HEK293 (cell line): ENCODE measurements at regions not wholly inside any gene's neighbourhood (a gene's known extent, or its start where the extent isn't known, plus 50 kb on each side); places are given as distances from the start of the nearest gene placed in this dataset.
"Not testable (repeated sequence)": the region's sequence is repeated elsewhere in the genome, so short reads cannot be mapped to it uniquely, and the experiment has no call there.

ENCODE experiments used
- CTCF ChIA-PET: fragments of 350-600 bp; formaldehyde crosslinking; extraction: SDS; loops from one replicate; lab custom pipeline; 2021; ENCODE audit warnings: antibody characterized with exemption; lab: Yijun Ruan, JAX
- POLR2A ChIA-PET: fragments of 300-600 bp; formaldehyde crosslinking; extraction: SDS; loops from one replicate; lab custom pipeline; 2020; ENCODE audit warnings: antibody characterized with exemption, inconsistent platforms; lab: Yijun Ruan, JAX
- H3K27ac ChIP-seq: fragments of 200-500 bp; sonication (Bioruptor generic); 2 replicates; pipeline ENCODE4 v1.5.1; 2014; ENCODE audit warnings: low read depth, low read length, control low read depth, inconsistent platforms; ENCODE audit errors: extremely low read depth
- H3K36me3 ChIP-seq, 2 experiments: fragments of 200-500 bp in 1 of 2; sonication (Bioruptor generic) in 1 of 2; 1 replicate in 1 of 2; 2 replicates in 1 of 2; pipeline ENCODE4 v1.5.1; 2014 to 2017; ENCODE audit warnings: inconsistent platforms in 2 of 2, low read length in 2 of 2; ENCODE audit not compliant: control insufficient read depth in 2 of 2, insufficient read depth in 1 of 2
- H3K4me1 ChIP-seq: fragments of 200-500 bp; sonication (Bioruptor generic); 2 replicates; pipeline ENCODE4 v1.5.1; 2014; ENCODE audit warnings: mild to moderate bottlenecking, low read length, inconsistent platforms; ENCODE audit not compliant: control insufficient read depth, insufficient read depth
- H3K4me3 ChIP-seq: 2 replicates; pipeline ENCODE4 v1.5.1; 2011; ENCODE audit warnings: low read depth, mild to moderate bottlenecking, control low read depth, low read length, moderate library complexity
- H3K9me3 ChIP-seq: fragments of 200-500 bp; sonication (Bioruptor generic); 2 replicates; pipeline ENCODE4 v1.5.1; 2014; ENCODE audit warnings: low read depth, low read length, inconsistent platforms; ENCODE audit not compliant: control insufficient read depth, insufficient read depth
- HIC1 ChIP-seq: fragments of 450-650 bp; formaldehyde crosslinking; IDR thresholded peaks from 2 replicates; pipeline ENCODE4 v1.5.1; 2016; ENCODE audit warnings: missing biosample characterization, missing genetic modification characterization
- IKZF3 ChIP-seq: fragments of 450-650 bp; IDR thresholded peaks from 2 replicates; pipeline ENCODE4 v1.5.0; 2018; ENCODE audit warnings: missing biosample characterization, mild to moderate bottlenecking, missing genetic modification characterization, moderate library complexity
- KLF10 ChIP-seq: fragments of 450-650 bp; IDR thresholded peaks from 2 replicates; pipeline ENCODE4 v1.5.1; 2018; ENCODE audit warnings: missing biosample characterization, mild to moderate bottlenecking, missing genetic modification characterization
- KLF16 ChIP-seq: fragments of 450-650 bp; formaldehyde crosslinking; IDR thresholded peaks from 2 replicates; pipeline ENCODE4 v1.5.1; 2017; ENCODE audit warnings: missing biosample characterization, missing genetic modification characterization
- KLF7 ChIP-seq: fragments of 450-650 bp; formaldehyde crosslinking; IDR thresholded peaks from 2 replicates; pipeline ENCODE4 v1.5.1; 2016; ENCODE audit warnings: missing biosample characterization, missing genetic modification characterization, borderline replicate concordance
- OVOL3 ChIP-seq: fragments of 450-650 bp; formaldehyde crosslinking; IDR thresholded peaks from 2 replicates; pipeline ENCODE4 v1.5.1; 2016; ENCODE audit warnings: missing biosample characterization, missing genetic modification characterization
- SETDB1 ChIP-seq: IDR thresholded peaks from one replicate; pipeline ENCODE4 v1.6.1; 2017; ENCODE audit warnings: mild to moderate bottlenecking, low read length, moderate library complexity, mixed read lengths; ENCODE audit not compliant: insufficient read length
- SP2 ChIP-seq: fragments of 450-650 bp; formaldehyde crosslinking; IDR thresholded peaks from 2 replicates; pipeline ENCODE4 v1.5.1; 2016; ENCODE audit warnings: missing biosample characterization, missing genetic modification characterization
- ZFP3 ChIP-seq: fragments of 450-650 bp; formaldehyde crosslinking; IDR thresholded peaks from 2 replicates; pipeline ENCODE4 v1.5.1; 2016; ENCODE audit warnings: low read depth, missing biosample characterization, missing genetic modification characterization
- ZNF133 ChIP-seq: fragments of 450-650 bp; formaldehyde crosslinking; IDR thresholded peaks from 2 replicates; pipeline ENCODE4 v1.5.1; 2016; ENCODE audit warnings: missing biosample characterization, missing genetic modification characterization
- ZNF211 ChIP-seq: fragments of 450-650 bp; formaldehyde crosslinking; IDR thresholded peaks from 2 replicates; pipeline ENCODE4 v1.5.1; 2016; ENCODE audit warnings: low read depth, missing biosample characterization, missing genetic modification characterization
- ZNF24 ChIP-seq: fragments of 450-650 bp; formaldehyde crosslinking; IDR thresholded peaks from 2 replicates; pipeline ENCODE4 v1.5.1; 2016; ENCODE audit warnings: missing biosample characterization, missing genetic modification characterization
- ZNF292 ChIP-seq: fragments of 450-650 bp; formaldehyde crosslinking; IDR thresholded peaks from 2 replicates; pipeline ENCODE4 v1.5.1; 2016; ENCODE audit warnings: low read depth, missing biosample characterization, missing genetic modification characterization, borderline replicate concordance
- ZNF426 ChIP-seq: fragments of 450-650 bp; formaldehyde crosslinking; IDR thresholded peaks from 2 replicates; pipeline ENCODE4 v1.5.1; 2017; ENCODE audit warnings: missing biosample characterization, missing genetic modification characterization, mild to moderate bottlenecking, inconsistent platforms, moderate library complexity
- ZNF510 ChIP-seq: fragments of 450-650 bp; formaldehyde crosslinking; IDR thresholded peaks from 2 replicates; pipeline ENCODE4 v1.5.1; 2018; ENCODE audit warnings: mild to moderate bottlenecking, missing genetic modification characterization, missing biosample characterization; ENCODE audit not compliant: insufficient replicate concordance
- ZNF521 ChIP-seq: fragments of 450-650 bp; formaldehyde crosslinking; IDR thresholded peaks from 2 replicates; pipeline ENCODE4 v1.5.1; 2017; ENCODE audit warnings: missing biosample characterization, mild to moderate bottlenecking, missing genetic modification characterization
- ZNF549 ChIP-seq: fragments of 450-650 bp; IDR thresholded peaks from 2 replicates; pipeline ENCODE4 v1.5.1; 2018; ENCODE audit warnings: missing biosample characterization, missing genetic modification characterization, mild to moderate bottlenecking, inconsistent platforms, moderate library complexity
- ZNF555 ChIP-seq: fragments of 450-650 bp; formaldehyde crosslinking; conservative IDR thresholded peaks from 2 replicates; pipeline ENCODE4 v1.5.1; 2017; ENCODE audit warnings: missing biosample characterization, mild to moderate bottlenecking, missing genetic modification characterization, inconsistent platforms
- ZNF596 ChIP-seq: fragments of 450-650 bp; IDR thresholded peaks from 2 replicates; pipeline ENCODE4 v1.5.0; 2018; ENCODE audit warnings: missing biosample characterization, mild to moderate bottlenecking, missing genetic modification characterization, moderate library complexity
- ZSCAN4 ChIP-seq: fragments of 450-650 bp; formaldehyde crosslinking; IDR thresholded peaks from 2 replicates; pipeline ENCODE4 v1.5.1; 2017; ENCODE audit warnings: missing biosample characterization, missing genetic modification characterization

GRCh38 chr4:123530357-123530756 is 133.8 kb downstream of the SPRY1 start (continued):
- TF ChIP-seq ZFP3 (tag by site-specific recombination) (no peak), ZNF211 (no peak), HIC1 (tag by site-specific recombination) (no peak), OVOL3 (tag by site-specific recombination) (no peak), KLF10 (no peak), ZSCAN4 (tag by site-specific recombination) (no peak), ZNF521 (no peak), SETDB1 (no peak)

GRCh38 chr4:123535037-123535748 is 138.6 kb downstream of the SPRY1 start:
- Histone ChIP-seq H3K9me3 (no peaks in the 10 kb centered on the region), H3K4me3 (no peak overlapping the region), H3K4me1 (no peaks in the 10 kb centered on the region), H3K36me3 (no peaks in the 10 kb centered on the region), H3K27ac (no peak overlapping the region)
- ChIA-PET CTCF (no interaction called here), POLR2A (no interaction called here)
- TF ChIP-seq ZNF24: no peak

- TF ChIP-seq ZNF549 (tag by site-specific recombination) (no peak), SP2 (tag by site-specific recombination) (no peak), ZNF596 (tag by site-specific recombination) (no peak), IKZF3 (tag by site-specific recombination) (no peak), ZNF426 (tag by site-specific recombination) (no peak), KLF16 (no peak), ZNF555 (tag by site-specific recombination) (no peak), ZNF510 (tag by site-specific recombination) (no peak), ZNF133 (tag by site-specific recombination) (no peak), ZNF292 (tag by site-specific recombination) (no peak), KLF7 (tag by site-specific recombination) (no peak)
- ChIA-PET CTCF (no interaction called here), POLR2A (no interaction called here)
Measured at GRCh38 chr4:123536225-123536624, 139.6 kb downstream of the SPRY1 start.

GRCh38 chr4:123537906-123538402 is 141.4 kb downstream of the SPRY1 start:
- H3K4me3 ChIP-seq, CTCF ChIA-PET, H3K9me3 ChIP-seq, H3K36me3 ChIP-seq, H3K27ac ChIP-seq, POLR2A ChIA-PET, H3K4me1 ChIP-seq: not testable (repeated sequence)

More at GRCh38 chr4:123536225-123536624, 139.6 kb downstream of the SPRY1 start:
- Histone ChIP-seq H3K4me1 (no peaks in the 10 kb centered on the region), H3K4me3 (no peak overlapping the region), H3K27ac (no peak overlapping the region), H3K36me3 (no peaks in the 10 kb centered on the region), H3K9me3 (no peaks in the 10 kb centered on the region)
